IPS DF 19.7 (cell line): ENCODE measurements at regions not wholly inside any gene's neighbourhood (a gene's known extent, or its start where the extent isn't known, plus 50 kb on each side); places are given as distances from the start of the nearest gene placed in this dataset.
"Not testable (repeated sequence)": the region's sequence is repeated elsewhere in the genome, so short reads cannot be mapped to it uniquely, and the experiment has no call there.

Source experiments
- DNase-seq: peaks from one replicate; pipeline ENCODE4 v3.0.0-alpha.2; 2013; ENCODE audit warnings: low read depth, low spot score

GRCh38 chr5:167081561-167081960, 1209.9 kb upstream of the WWC1 start:
- DNase-seq = no peak

GRCh38 chr5:167096816-167097215, 1194.6 kb upstream of the WWC1 start:
- DNase-seq = no peak

GRCh38 chr5:167104351-167104750, 1187.1 kb upstream of the WWC1 start:
- DNase-seq = no peak

- DNase-seq = no peak
Measured at GRCh38 chr5:167105941-167106340, 1185.5 kb upstream of the WWC1 start.

GRCh38 chr5:167107684-167108083, 1183.8 kb upstream of the WWC1 start:
- DNase-seq = no peak

GRCh38 chr5:167108266-167108665, 1183.2 kb upstream of the WWC1 start:
- DNase-seq = not testable (repeated sequence)

- no peak for DNase-seq
Measured at GRCh38 chr5:167112556-167112955, 1178.9 kb upstream of the WWC1 start.

- DNase-seq = no peak
Measured at GRCh38 chr5:167122267-167122666, 1169.2 kb upstream of the WWC1 start.

- no peak for DNase-seq
Measured at GRCh38 chr5:167123126-167123525, 1168.3 kb upstream of the WWC1 start.

GRCh38 chr5:167128581-167128980, 1162.9 kb upstream of the WWC1 start:
- no peak for DNase-seq

- DNase-seq = no peak
Measured at GRCh38 chr5:167140548-167141291, 1150.7 kb upstream of the WWC1 start.

GRCh38 chr5:167143716-167144115, 1147.7 kb upstream of the WWC1 start:
- DNase-seq = peak; percentile 20

- DNase-seq = no peak
Measured at GRCh38 chr5:167145841-167146240, 1145.6 kb upstream of the WWC1 start.

GRCh38 chr5:167147879-167148278, 1143.6 kb upstream of the WWC1 start:
- no peak for DNase-seq

GRCh38 chr5:167150661-167151060, 1140.8 kb upstream of the WWC1 start:
- DNase-seq = no peak

- DNase-seq = no peak
Measured at GRCh38 chr5:167152561-167152960, 1138.9 kb upstream of the WWC1 start.

GRCh38 chr5:167155387-167156005, 1135.9 kb upstream of the WWC1 start:
- no peak for DNase-seq

GRCh38 chr5:167156446-167156845, 1135.0 kb upstream of the WWC1 start:
- no peak for DNase-seq

GRCh38 chr5:167158588-167158987, 1132.9 kb upstream of the WWC1 start:
- DNase-seq = no peak

GRCh38 chr5:167160388-167160787, 1131.1 kb upstream of the WWC1 start:
- DNase-seq = no peak

GRCh38 chr5:167166696-167167095, 1124.7 kb upstream of the WWC1 start:
- no peak for DNase-seq

- DNase-seq = no peak
Measured at GRCh38 chr5:167167191-167167795, 1124.2 kb upstream of the WWC1 start.

- DNase-seq = no peak
Measured at GRCh38 chr5:167168971-167169370, 1122.5 kb upstream of the WWC1 start.
